ENCODE measurements at regions not wholly inside any gene's neighbourhood (a gene's known extent, or its start where the extent isn't known, plus 50 kb on each side); places are given as distances from the start of the nearest gene placed in this dataset.
A peak's percentile ranks its signal among the peaks of the same experiment; 100 is the strongest.

- ATAC-seq (ENCODE audit: insufficient number of reproducible peaks, low FRiP score, low read depth) (no peak), DNase-seq (ENCODE audit: low spot score) (no peak)
- H3K27ac ChIP-seq: no peak overlapping the region
- H3K4me1 ChIP-seq (ENCODE audit: control insufficient read depth in 1 of 2, low read depth in 2 of 2): no peaks in the 10 kb centered on the region
- no peaks in the 10 kb centered on the region for H3K36me3 ChIP-seq
- no peaks in the 10 kb centered on the region for H3K27me3 ChIP-seq (replicated peaks; ENCODE audit: insufficient read depth)
- no peak for TF ChIP-seq CTCF (IDR thresholded peaks at IDR 0.05)
- H3K9me3 ChIP-seq: no peaks in the 10 kb centered on the region
- H3K4me3 ChIP-seq: no peak overlapping the region
Observed at GRCh38 chr15:69725275-69725674, 272.7 kb downstream of the RPLP1 start.

GRCh38 chr15:69725957-69726356 is 273.3 kb downstream of the RPLP1 start:
- H3K9me3 ChIP-seq: no peaks in the 10 kb centered on the region
- H3K36me3 ChIP-seq: no peaks in the 10 kb centered on the region
- no peaks in the 10 kb centered on the region for H3K27me3 ChIP-seq (replicated peaks; ENCODE audit: insufficient read depth)
- no peak for TF ChIP-seq CTCF (IDR thresholded peaks at IDR 0.05)
- H3K27ac ChIP-seq: no peak overlapping the region
- ATAC-seq (ENCODE audit: insufficient number of reproducible peaks, low FRiP score, low read depth) (no peak), DNase-seq (ENCODE audit: low spot score) (no peak)
- no peaks in the 10 kb centered on the region for H3K4me1 ChIP-seq (ENCODE audit: control insufficient read depth in 1 of 2, low read depth in 2 of 2)
- H3K4me3 ChIP-seq: no peak overlapping the region

- DNase-seq (ENCODE audit: low spot score) (no peak), ATAC-seq (ENCODE audit: insufficient number of reproducible peaks, low FRiP score, low read depth) (no peak)
- no peaks in the 10 kb centered on the region for H3K9me3 ChIP-seq
- H3K27ac ChIP-seq: no peak overlapping the region
- no peak for TF ChIP-seq CTCF (IDR thresholded peaks at IDR 0.05)
- no peaks in the 10 kb centered on the region for H3K36me3 ChIP-seq
- no peaks in the 10 kb centered on the region for H3K27me3 ChIP-seq (replicated peaks; ENCODE audit: insufficient read depth)
- H3K4me1 ChIP-seq (ENCODE audit: control insufficient read depth in 1 of 2, low read depth in 2 of 2): no peaks in the 10 kb centered on the region
- no peak overlapping the region for H3K4me3 ChIP-seq
Observed at GRCh38 chr15:69727121-69727924, 274.7 kb downstream of the RPLP1 start.

GRCh38 chr15:69729167-69729748 is 276.6 kb downstream of the RPLP1 start:
- TF ChIP-seq CTCF (IDR thresholded peaks at IDR 0.05): peak; percentile 63
- DNase-seq (ENCODE audit: low spot score) (no peak), ATAC-seq (ENCODE audit: insufficient number of reproducible peaks, low FRiP score, low read depth) (no peak)
- Histone ChIP-seq H3K27ac (no peak overlapping the region), H3K36me3 (no peaks in the 10 kb centered on the region), H3K4me1 (ENCODE audit: control insufficient read depth in 1 of 2, low read depth in 2 of 2) (no peaks in the 10 kb centered on the region), H3K4me3 (no peak overlapping the region), H3K9me3 (no peaks in the 10 kb centered on the region), H3K27me3 (replicated peaks; ENCODE audit: insufficient read depth) (no peaks in the 10 kb centered on the region)

- no peak for TF ChIP-seq CTCF (IDR thresholded peaks at IDR 0.05)
- H3K9me3 ChIP-seq: no peaks in the 10 kb centered on the region
- no peaks in the 10 kb centered on the region for H3K36me3 ChIP-seq
- DNase-seq (ENCODE audit: low spot score) (no peak), ATAC-seq (ENCODE audit: insufficient number of reproducible peaks, low FRiP score, low read depth) (no peak)
- no peak overlapping the region for H3K4me3 ChIP-seq
- no peak overlapping the region for H3K27ac ChIP-seq
- H3K4me1 ChIP-seq (ENCODE audit: control insufficient read depth in 1 of 2, low read depth in 2 of 2): no peaks in the 10 kb centered on the region
- H3K27me3 ChIP-seq (replicated peaks; ENCODE audit: insufficient read depth): no peaks in the 10 kb centered on the region
Observed at GRCh38 chr15:69730281-69731080, 277.9 kb downstream of the RPLP1 start.
